ENCODE measurements at regions not wholly inside any gene's neighbourhood (a gene's known extent, or its start where the extent isn't known, plus 50 kb on each side); places are given as distances from the start of the nearest gene placed in this dataset.

GRCh38 chr12:91423693-91424050 is 241.1 kb upstream of the DCN start:
- Histone ChIP-seq H3K9me3 (no peaks in the 10 kb centered on the region), H3K36me3 (no peaks in the 10 kb centered on the region), H3K4me1 (no peaks in the 10 kb centered on the region), H3K4me3 (ENCODE audit: low read depth, low read length) (no peak overlapping the region), H3K27me3 (no peaks in the 10 kb centered on the region)
- TF ChIP-seq CTCF (IDR thresholded peaks at IDR 0.05; ENCODE audit: low read depth, low read length) = no peak
- no peak for DNase-seq

GRCh38 chr12:91422811-91423692 is 240.4 kb upstream of the DCN start:
- DNase-seq = no peak
- peaks cover 3% of the 10 kb centered on the region; the same call in 1 of the 2 replicates for H3K4me1 ChIP-seq
- no peaks in the 10 kb centered on the region for H3K9me3 ChIP-seq
- no peak for TF ChIP-seq CTCF (IDR thresholded peaks at IDR 0.05; ENCODE audit: low read depth, low read length)
- no peaks in the 10 kb centered on the region for H3K27me3 ChIP-seq
- no peak overlapping the region for H3K4me3 ChIP-seq (ENCODE audit: low read depth, low read length)
- H3K36me3 ChIP-seq = no peaks in the 10 kb centered on the region

- TF ChIP-seq CTCF (IDR thresholded peaks at IDR 0.05; ENCODE audit: low read depth, low read length) = no peak
- Histone ChIP-seq H3K4me3 (ENCODE audit: low read depth, low read length) (no peak overlapping the region), H3K36me3 (no peaks in the 10 kb centered on the region), H3K9me3 (no peaks in the 10 kb centered on the region), H3K27me3 (no peaks in the 10 kb centered on the region), H3K4me1 (peaks cover 3% of the 10 kb centered on the region; the same call in 1 of the 2 replicates)
- DNase-seq = no peak
Measured at GRCh38 chr12:91422127-91422526, 239.5 kb upstream of the DCN start.

- H3K4me3 ChIP-seq (ENCODE audit: low read depth, low read length) = no peak overlapping the region
- peaks cover 4% of the 10 kb centered on the region for H3K4me1 ChIP-seq
- H3K27me3 ChIP-seq = no peaks in the 10 kb centered on the region
- H3K9me3 ChIP-seq = no peaks in the 10 kb centered on the region
- TF ChIP-seq CTCF (IDR thresholded peaks at IDR 0.05; ENCODE audit: low read depth, low read length) = no peak
- DNase-seq = no peak
- no peaks in the 10 kb centered on the region for H3K36me3 ChIP-seq
Measured at GRCh38 chr12:91419809-91420208, 237.2 kb upstream of the DCN start.

GRCh38 chr12:91418221-91419090 is 235.8 kb upstream of the DCN start:
- H3K27me3 ChIP-seq = no peaks in the 10 kb centered on the region
- no peaks in the 10 kb centered on the region for H3K9me3 ChIP-seq
- H3K4me1 ChIP-seq = peaks cover 13% of the 10 kb centered on the region
- no peak overlapping the region for H3K4me3 ChIP-seq (ENCODE audit: low read depth, low read length)
- no peak for DNase-seq
- no peak for TF ChIP-seq CTCF (IDR thresholded peaks at IDR 0.05; ENCODE audit: low read depth, low read length)
- H3K36me3 ChIP-seq = no peaks in the 10 kb centered on the region

Data from BE2C (cell line).